Keratinocyte (primary cell): ENCODE measurements at regions not wholly inside any gene's neighbourhood (a gene's known extent, or its start where the extent isn't known, plus 50 kb on each side); places are given as distances from the start of the nearest gene placed in this dataset.

Experiments used
- DNase-seq: peaks from one replicate; pipeline ENCODE4 v3.0.0-alpha.2; 2011; ENCODE audit warnings: low read depth, missing footprints, low spot score
- FAIRE-seq: peaks from 2 replicates; lab custom pipeline; 2011; peaks lifted over from hg19 to GRCh38; lab: Jason Lieb, UNC
- H2AFZ ChIP-seq: 2 replicates; pipeline ENCODE4 v1.6.0; 2012; ENCODE audit warnings: low read length, control low read depth, inconsistent platforms; ENCODE audit not compliant: control insufficient read depth
- H3K27ac ChIP-seq: 2 replicates; pipeline ENCODE4 v1.5.1; 2011; ENCODE audit warnings: low read length; ENCODE audit not compliant: control insufficient read depth, insufficient read depth
- H3K27me3 ChIP-seq: 3 replicates; pipeline ENCODE4 v1.6.0; 2011; ENCODE audit warnings: low read length; ENCODE audit not compliant: control insufficient read depth, insufficient read depth; ENCODE audit errors: extremely low read depth
- H3K36me3 ChIP-seq, 2 experiments: 2 replicates in 1 of 2; 3 replicates in 1 of 2; pipeline ENCODE4 v1.5.1; 2011; ENCODE audit warnings: low read length in 2 of 2, mild to moderate bottlenecking in 1 of 2; ENCODE audit not compliant: control insufficient read depth in 2 of 2, insufficient read depth in 2 of 2; ENCODE audit errors: extremely low read depth in 1 of 2
- H3K4me1 ChIP-seq: 3 replicates; pipeline ENCODE4 v1.5.1; 2011; ENCODE audit warnings: low read length; ENCODE audit not compliant: control insufficient read depth, insufficient read depth; ENCODE audit errors: extremely low read depth
- H3K4me2 ChIP-seq: 3 replicates; pipeline ENCODE4 v1.6.0; 2011; ENCODE audit warnings: low read depth, low read length; ENCODE audit not compliant: control insufficient read depth, insufficient read depth; ENCODE audit errors: extremely low read depth
- H3K4me3 ChIP-seq, 3 experiments: fragments of 200-600 bp in 1 of 3; sonication (generic) in 1 of 3; 2 replicates in 2 of 3; 3 replicates in 1 of 3; pipeline ENCODE4 v1.5.1; 2011 to 2016; ENCODE audit warnings: low read length in 3 of 3, mild to moderate bottlenecking in 3 of 3, control low read depth in 2 of 3, inconsistent platforms in 1 of 3, low read depth in 1 of 3, mixed read lengths in 1 of 3, mixed run types in 1 of 3, moderate library complexity in 1 of 3; ENCODE audit not compliant: control insufficient read depth in 2 of 3, insufficient read depth in 2 of 3; ENCODE audit errors: extremely low read depth in 1 of 3
- H3K79me2 ChIP-seq: 2 replicates; pipeline ENCODE4 v1.6.0; 2012; ENCODE audit warnings: low read length; ENCODE audit not compliant: control insufficient read depth, insufficient read depth
- H3K9ac ChIP-seq: 3 replicates; pipeline ENCODE4 v1.6.0; 2011; ENCODE audit warnings: low read length; ENCODE audit not compliant: control insufficient read depth, insufficient read depth; ENCODE audit errors: extremely low read depth
- H3K9me1 ChIP-seq: 3 replicates; pipeline ENCODE4 v1.6.0; 2011; ENCODE audit warnings: low read length; ENCODE audit not compliant: control insufficient read depth, insufficient read depth; ENCODE audit errors: extremely low read depth
- H3K9me3 ChIP-seq: 2 replicates; pipeline ENCODE4 v1.5.1; 2012; ENCODE audit warnings: low read depth, low read length; ENCODE audit not compliant: control insufficient read depth
- H4K20me1 ChIP-seq: 3 replicates; pipeline ENCODE4 v1.6.0; 2011; ENCODE audit warnings: low read length; ENCODE audit not compliant: control insufficient read depth, insufficient read depth; ENCODE audit errors: extremely low read depth
- EZH2 ChIP-seq: IDR thresholded peaks from one replicate; pipeline ENCODE4 v1.6.1; 2012; ENCODE audit warnings: inconsistent platforms, mild to moderate bottlenecking, low read length, moderate library complexity
- dilution Hi-C: fragments of 300-500 bp; cut with MboI; formaldehyde crosslinking; loops from one replicate; pipeline ENCODE4 v1.7.0; 2020; ENCODE audit warnings: low sequenced_read_pairs; ENCODE audit not compliant: extremely low pct_ligation_motif_present
- TF ChIP-seq, protein P1 (sequence below), 3 experiments: IDR thresholded peaks in 1 of 3; conservative IDR thresholded peaks in 1 of 3; optimal IDR thresholded peaks in 1 of 3; 2 replicates in 2 of 3; 3 replicates in 1 of 3; pipeline versions ENCODE3 to v1.5.1; 2011; ENCODE audit warnings: low read length in 3 of 3, mild to moderate bottlenecking in 3 of 3, moderate library complexity in 2 of 3, control low read depth in 1 of 3, inconsistent platforms in 1 of 3; ENCODE audit not compliant: insufficient read depth in 2 of 3; ENCODE audit errors: extremely low read depth in 1 of 3

DNA sequence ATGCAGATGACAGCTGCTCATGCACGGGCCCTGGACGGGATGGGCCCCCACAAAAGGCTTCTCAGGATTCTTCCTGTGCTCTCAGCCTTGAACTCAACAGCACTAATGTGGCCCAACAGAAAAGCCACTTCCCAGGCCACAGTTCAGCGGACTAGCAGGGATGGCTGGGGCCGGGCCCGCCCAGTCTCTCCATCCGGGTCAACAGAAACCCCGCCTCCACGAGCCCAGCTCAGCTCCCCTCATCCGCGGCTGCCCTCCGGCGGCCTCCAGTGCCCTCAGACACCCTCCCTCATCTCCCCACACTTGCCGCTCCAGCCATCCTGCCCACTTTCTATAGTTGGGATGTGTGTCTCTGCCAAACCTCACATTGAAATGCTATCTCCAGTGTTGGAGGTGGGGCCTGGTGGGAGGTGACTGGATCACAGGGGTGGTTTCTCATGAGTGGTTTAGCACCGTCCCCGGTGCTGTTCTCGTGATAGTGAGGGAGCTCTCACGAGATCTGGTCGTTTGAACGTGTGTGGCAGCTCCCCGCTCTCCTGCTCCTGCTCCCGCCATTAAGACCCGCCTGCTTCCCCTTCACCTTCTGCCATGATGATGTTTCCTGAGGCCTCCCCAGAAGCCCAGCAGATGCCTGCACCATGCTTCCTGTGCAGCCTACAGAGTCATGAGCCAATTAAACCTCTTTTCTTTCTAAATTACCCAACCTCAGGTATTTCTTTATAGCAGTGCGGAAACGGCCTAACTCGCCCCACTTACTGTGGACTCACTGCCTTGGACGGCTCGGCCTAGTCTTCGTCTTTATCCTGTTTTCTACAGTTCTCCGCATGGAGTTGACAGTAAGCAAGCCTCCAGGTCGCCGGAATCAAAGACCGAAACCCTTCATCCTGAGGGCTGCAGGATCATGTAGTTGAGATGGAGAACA is 169.9 kb upstream of the RNF32 start:
- no peaks in the 10 kb centered on the region for H3K9me1 ChIP-seq
- no peaks in the 10 kb centered on the region for H3K27me3 ChIP-seq
- H3K4me3 ChIP-seq: no peak overlapping the region
- H2AFZ ChIP-seq: no peak overlapping the region
- no peak overlapping the region for H3K9ac ChIP-seq
- H3K36me3 ChIP-seq: no peaks in the 10 kb centered on the region
- no peaks in the 10 kb centered on the region for H3K79me2 ChIP-seq
- no peak for DNase-seq
- H4K20me1 ChIP-seq: no peaks in the 10 kb centered on the region
- H3K4me2 ChIP-seq: no peak overlapping the region
- no peaks in the 10 kb centered on the region for H3K4me1 ChIP-seq
- no peak for FAIRE-seq
- H3K27ac ChIP-seq: no peak overlapping the region
- dilution Hi-C loops: no loop called here
- no peaks in the 10 kb centered on the region for H3K9me3 ChIP-seq
- TF ChIP-seq, protein P1, sequence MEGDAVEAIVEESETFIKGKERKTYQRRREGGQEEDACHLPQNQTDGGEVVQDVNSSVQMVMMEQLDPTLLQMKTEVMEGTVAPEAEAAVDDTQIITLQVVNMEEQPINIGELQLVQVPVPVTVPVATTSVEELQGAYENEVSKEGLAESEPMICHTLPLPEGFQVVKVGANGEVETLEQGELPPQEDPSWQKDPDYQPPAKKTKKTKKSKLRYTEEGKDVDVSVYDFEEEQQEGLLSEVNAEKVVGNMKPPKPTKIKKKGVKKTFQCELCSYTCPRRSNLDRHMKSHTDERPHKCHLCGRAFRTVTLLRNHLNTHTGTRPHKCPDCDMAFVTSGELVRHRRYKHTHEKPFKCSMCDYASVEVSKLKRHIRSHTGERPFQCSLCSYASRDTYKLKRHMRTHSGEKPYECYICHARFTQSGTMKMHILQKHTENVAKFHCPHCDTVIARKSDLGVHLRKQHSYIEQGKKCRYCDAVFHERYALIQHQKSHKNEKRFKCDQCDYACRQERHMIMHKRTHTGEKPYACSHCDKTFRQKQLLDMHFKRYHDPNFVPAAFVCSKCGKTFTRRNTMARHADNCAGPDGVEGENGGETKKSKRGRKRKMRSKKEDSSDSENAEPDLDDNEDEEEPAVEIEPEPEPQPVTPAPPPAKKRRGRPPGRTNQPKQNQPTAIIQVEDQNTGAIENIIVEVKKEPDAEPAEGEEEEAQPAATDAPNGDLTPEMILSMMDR (optimal IDR thresholded peaks at IDR 0.05 in 1 of 3, IDR thresholded peaks at IDR 0.05 in 1 of 3, conservative IDR thresholded peaks at IDR 0.05 in 1 of 3; ENCODE audit: extremely low read depth in 1 of 3, insufficient read depth in 2 of 3, low read length in 3 of 3): no peak
- TF ChIP-seq EZH2: no peak

DNA sequence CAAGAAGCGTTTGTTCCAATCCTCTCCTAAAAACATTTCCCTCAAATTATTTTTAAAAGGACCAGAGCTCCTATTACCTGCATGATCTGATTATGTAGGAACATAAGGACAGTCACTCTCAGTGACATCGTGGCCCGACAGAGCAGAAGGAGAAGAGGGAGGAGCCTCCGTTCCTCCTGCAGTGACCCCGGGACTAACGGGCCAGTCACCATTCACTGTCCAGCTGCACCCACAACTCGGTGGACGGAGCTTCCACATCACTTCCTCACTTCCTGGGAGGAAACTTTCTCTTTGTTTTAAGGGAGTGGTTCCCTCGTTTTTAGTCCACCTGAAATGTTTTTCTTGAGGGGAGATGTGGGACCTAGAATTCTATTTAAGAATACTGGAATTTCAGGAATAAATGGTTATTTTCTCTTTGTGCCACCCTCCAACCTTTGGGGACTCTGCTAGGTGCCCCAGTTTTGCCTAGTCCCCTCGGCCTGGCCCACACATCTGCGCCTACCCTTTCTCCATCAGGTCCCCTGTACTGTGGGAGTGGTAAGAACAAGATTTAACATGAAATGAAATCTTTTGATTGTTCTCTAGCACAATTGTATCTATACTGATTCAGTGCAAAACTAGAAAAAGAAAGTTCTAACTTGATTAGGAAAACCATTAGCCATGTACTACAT is 173.5 kb upstream of the RNF32 start:
- H3K4me2 ChIP-seq: no peak overlapping the region
- dilution Hi-C loops: no loop called here
- no peaks in the 10 kb centered on the region for H3K79me2 ChIP-seq
- no peak overlapping the region for H3K9ac ChIP-seq
- FAIRE-seq (no peak), DNase-seq (no peak)
- no peaks in the 10 kb centered on the region for H3K36me3 ChIP-seq
- H4K20me1 ChIP-seq: no peaks in the 10 kb centered on the region
- no peaks in the 10 kb centered on the region for H3K4me1 ChIP-seq
- TF ChIP-seq, protein P1 (optimal IDR thresholded peaks at IDR 0.05 in 1 of 3, IDR thresholded peaks at IDR 0.05 in 1 of 3, conservative IDR thresholded peaks at IDR 0.05 in 1 of 3; ENCODE audit: extremely low read depth in 1 of 3, insufficient read depth in 2 of 3, low read length in 3 of 3): no peak
- TF ChIP-seq EZH2: no peak
- no peaks in the 10 kb centered on the region for H3K27me3 ChIP-seq
- H3K27ac ChIP-seq: no peak overlapping the region
- H3K9me3 ChIP-seq: peaks cover 1% of the 10 kb centered on the region
- H3K9me1 ChIP-seq: no peaks in the 10 kb centered on the region
- no peak overlapping the region for H2AFZ ChIP-seq
- H3K4me3 ChIP-seq: no peak overlapping the region
